NCI-H510A treated with DMSO at 0.1 percent for 48 hours (cell line): ENCODE measurements at regions not wholly inside any gene's neighbourhood (a gene's known extent, or its start where the extent isn't known, plus 50 kb on each side); places are given as distances from the start of the nearest gene placed in this dataset.

Experiments used
- DNase-seq: peaks from one replicate; lab custom pipeline; 2025; lab: John Stamatoyannopoulos, UW

DNA sequence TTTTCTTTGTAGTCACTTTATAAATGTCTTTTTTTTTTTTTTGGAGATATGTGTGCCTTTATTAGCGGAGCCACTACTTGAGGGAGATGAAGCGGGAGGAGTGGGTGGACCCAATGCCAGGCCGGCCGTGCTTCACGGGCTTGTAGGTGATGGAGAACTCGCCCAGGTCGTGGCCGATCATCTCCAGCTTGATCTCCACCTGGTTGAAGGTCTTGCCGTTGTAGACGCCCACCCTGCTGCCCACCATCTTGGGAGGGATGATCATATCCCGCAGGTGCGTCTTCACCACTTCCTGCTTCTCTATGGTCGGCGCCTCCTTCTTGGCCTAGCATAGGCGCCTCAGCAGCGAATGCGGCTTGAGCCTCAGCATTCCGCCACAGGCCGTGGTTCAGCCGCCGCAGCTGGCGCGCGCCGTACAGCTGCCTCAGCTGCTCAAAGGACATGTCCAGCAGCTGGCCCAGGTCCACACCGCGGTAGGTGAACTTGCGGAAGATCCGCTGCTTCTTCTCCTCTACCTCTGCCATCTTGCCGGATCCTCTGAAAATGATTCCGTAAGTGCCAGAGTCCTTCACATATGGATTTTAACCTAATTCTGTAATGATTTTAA is 1095.6 kb downstream of the MAT2B start:
- DNase-seq: no peak

DNA sequence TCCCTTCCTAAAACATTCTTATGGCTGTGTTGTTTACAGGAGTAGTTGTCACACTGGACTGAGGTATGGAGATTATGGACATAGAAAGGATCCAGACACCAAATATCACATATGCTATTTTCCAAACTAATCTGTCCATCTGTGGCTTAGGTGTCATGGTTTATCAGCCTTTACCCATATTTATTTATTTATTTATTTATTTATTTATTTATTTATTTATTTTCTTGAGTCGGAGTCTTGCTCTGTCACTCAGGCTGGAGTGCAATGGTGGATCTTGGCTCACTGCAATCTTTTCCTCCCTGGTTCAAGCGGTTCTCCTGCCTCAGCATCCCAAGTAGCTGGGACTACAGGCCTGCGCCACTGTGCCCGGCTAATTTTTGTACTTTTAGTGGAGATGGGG is 1103.1 kb downstream of the MAT2B start:
- no peak for DNase-seq

DNA sequence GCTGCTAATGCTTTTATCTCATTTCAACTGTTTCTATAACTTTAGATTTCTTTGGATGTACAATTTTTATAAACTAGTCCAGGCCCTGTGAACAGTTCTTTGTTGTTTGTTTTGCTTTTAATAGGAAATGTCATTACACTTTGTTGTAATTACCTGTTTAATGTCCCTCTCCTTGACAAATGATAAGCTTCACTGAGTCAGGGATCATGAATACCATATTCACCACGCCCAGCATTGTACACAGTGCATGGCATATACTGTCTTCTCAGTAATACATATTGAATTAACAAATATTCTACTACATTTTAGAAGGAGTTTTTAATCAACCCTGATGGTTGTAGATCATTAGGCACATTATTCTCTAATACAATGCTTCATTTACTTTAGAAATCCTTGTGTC is 1105.0 kb downstream of the MAT2B start:
- no peak for DNase-seq

DNA sequence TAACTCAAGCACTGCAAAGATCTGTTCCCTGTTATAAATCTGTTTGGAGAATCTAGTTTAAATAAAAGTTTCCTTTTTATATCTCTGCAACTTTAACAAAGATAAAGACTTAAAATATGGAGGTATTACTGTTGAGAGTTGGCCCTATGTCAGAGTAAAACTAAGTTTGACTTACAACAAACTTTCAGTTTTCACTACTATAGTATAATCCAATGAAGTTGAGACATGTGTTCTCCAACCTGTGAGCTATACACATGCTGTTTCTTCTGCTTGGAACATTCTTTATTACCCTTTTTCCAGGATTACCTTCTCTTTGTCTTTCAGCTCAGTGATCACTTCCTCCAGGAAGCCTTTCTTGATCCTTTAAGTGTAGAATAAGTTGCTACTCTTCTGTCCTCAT is 1109.3 kb downstream of the MAT2B start:
- no peak for DNase-seq

DNA sequence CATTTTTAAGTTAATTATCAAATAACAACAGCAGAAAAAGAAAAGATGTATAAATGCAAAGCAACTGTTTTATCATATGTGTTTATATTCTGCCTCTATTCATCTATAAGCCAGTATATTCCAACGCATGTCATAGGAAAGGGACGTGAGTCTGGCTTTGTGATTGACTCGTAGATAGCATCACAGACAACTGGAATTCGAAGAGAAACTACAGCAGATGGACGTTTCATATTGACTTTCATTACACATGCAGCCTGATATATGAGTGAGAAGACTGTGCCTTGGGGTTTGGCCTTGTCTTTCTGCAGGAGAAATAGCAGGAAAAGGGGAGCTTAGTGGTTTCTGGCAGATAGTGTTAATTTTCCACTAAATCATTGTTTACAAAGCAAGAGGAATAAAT is 1111.9 kb downstream of the MAT2B start:
- no peak for DNase-seq

DNA sequence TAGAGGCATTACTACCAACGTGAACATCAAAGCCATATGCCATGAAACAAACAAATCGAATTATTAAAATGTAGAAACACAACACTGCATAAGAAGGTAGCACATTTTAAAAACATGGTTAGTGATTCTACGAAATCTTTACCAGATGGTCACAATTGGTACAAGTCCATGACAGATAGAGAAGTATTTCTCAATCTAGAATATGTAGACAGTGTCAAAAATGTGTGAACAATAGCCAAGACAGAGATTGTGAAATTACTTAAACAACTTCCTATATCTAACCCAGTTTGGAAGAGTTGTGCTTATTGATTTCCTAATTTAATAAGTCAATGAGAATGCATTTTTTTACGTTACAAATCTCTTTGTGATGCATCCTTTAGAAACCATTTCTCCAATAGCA is 1121.6 kb downstream of the MAT2B start:
- no peak for DNase-seq

DNA sequence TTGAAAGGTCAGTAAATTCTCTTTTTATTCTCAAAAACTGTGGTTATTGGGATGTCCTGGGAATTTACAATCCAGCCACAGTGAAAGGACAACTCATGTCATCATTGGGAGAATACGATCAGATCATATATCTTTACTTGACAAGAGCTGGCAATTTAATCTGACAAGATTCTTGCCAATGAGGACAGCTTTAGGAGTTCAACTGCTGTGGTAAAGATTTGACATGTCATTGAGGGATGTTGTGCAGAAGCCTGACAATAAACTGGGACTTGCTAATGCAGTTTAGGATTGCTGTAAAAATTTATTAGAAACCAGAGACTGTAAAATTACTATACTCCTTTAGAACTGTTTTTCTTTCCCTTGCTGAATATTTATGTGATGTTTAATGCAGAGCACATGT is 1131.0 kb downstream of the MAT2B start:
- no peak for DNase-seq

DNA sequence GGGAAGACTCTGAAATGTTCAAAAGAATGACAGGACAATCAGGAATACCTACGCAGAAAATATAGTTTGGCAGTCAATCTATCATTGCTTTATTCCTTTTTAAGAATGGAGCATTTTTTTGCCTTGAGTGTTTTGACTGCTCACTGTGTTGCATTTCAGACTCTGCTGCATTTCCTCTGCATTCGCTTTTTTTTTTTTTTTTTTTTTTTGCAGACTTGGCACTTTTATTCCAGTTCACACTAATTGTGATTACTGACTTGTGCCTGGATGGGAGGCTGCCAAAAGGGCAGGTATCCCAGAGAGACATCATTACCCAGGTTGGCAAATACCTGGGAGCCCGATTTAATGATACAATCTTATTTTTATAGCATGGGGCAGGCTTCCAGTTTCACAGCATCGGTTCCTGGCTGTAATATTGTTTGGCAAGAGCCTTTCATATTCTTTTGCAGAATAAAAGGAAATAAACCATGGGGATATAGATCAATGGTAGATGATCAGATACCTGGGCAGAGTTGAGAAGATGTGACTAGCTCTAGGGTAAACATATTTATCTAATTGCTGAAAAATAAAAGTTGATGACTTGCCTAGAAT is 1132.6 kb downstream of the MAT2B start:
- DNase-seq: no peak

DNA sequence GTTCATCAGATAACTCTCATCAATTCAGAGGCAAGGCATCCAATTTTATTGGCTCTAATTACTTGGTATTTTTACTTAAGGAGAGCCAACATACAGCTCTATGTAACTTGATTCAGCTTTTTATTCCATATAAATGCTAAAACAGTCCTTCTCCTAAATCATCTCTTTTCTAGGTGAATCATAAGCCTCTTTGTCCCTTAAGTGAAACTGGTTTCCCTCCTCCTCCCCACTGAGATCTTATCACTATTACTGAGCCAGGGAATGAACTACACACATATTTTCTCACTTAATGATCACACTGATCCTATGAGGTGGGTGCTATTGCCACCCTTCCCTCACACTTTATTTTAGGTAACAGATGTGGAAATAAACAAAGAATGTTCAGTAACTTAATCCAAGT is 1143.8 kb downstream of the MAT2B start:
- DNase-seq: no peak

DNA sequence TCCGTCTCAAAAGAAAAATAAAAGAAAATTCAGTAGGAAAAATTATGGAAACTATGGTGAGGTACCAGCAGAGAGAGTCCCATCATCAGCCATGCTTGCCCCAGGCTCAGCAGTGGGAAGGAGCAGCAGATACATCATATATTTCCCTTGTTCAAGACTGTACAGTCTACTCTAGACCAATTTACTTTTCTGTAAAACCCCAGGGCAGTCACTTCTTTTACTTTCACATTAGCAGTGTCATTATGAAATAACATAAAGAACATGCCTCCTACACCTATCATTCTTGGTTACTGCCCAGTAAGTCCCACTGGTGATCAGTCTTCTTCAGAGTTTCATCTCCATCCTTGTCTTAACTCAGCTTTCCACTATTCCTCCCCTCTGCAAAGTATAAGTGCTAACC is 1145.0 kb downstream of the MAT2B start:
- no peak for DNase-seq

DNA sequence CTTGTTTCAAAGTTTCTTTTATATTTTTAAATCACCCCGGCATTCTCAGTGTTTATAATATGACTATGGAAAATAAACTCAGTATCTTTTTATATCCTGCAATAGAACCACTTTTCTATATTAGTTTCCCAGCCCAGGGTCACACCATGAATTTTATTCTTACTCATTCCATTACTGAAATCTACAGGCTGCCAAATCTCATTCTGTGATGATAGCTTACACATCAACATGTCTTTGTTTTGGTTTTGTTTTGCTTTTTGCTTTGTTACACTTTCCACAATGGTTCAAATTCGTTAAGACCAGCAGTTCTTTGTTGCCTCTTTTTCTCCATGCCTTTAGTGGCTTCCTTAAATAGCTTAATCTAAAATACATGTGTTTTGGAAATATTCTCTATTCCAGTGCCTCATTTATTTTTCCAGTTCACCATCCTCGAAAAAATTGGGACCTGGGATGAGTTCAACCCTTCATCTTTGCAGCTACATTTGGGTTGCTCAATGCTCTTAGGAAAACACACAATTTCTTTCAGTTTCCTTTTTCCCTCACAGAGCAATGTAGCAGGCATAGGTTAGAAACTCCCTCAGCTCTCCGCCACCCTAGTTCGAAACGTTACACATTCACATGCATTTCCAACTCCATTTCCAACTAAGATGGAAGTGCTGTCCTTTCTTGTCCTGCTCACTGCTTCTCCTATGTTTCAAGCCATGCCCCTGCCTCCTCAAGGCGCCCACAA is 1146.3 kb downstream of the MAT2B start:
- DNase-seq: no peak

DNA sequence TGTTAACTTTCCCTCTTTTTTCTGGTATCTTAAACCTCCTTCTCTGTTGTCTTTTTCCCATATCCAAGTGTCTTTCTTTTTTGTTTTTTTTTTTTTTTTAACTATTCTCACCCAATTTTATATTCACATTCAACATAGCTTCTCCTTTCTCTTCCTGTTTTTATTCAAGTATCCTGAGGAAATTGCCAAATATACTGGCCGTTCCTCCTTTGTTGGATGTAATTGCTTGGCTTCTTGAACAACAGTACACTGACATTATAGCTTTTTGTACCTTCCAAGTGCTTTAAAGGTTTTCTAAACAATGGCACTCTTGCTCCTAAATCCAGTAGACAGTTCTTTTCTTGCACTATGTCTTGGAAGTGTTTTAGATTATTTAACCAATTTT is 1146.8 kb downstream of the MAT2B start:
- DNase-seq: no peak

DNA sequence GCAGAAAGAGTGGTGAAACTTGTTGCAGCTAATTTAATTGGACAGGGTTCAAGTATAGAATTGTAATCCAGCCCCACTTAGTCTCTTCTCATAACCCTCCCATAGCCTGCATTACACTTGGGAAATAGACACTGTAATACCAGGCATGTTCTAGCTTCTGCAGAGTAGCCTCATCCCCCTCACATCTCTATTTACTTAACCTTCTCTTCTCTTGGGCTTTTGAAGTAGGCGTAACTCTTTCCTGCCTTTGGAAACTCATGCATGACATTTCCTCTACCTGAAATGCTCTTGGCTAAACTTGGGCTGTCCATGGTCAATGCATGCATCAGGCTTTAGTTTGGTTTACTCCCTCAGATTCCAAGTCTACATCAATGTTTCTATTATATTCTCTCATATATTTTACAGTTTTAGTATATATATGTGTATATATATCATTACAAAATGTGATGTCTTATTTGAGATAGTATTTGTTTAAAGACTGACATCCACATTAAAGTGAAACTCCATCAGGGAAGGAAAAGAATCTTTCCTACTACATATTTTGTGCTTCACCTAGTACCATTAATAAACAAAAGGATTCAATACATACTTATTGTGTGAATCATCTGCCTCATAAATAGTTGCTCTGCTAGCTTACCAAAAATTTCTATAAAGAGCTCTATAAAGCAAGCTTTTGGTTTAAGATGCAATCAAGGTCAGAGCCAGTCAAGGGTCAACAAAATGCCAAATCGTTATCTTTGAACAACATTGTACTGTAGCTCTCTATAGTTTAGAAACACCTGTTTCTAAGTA is 1158.0 kb downstream of the MAT2B start:
- DNase-seq: no peak

DNA sequence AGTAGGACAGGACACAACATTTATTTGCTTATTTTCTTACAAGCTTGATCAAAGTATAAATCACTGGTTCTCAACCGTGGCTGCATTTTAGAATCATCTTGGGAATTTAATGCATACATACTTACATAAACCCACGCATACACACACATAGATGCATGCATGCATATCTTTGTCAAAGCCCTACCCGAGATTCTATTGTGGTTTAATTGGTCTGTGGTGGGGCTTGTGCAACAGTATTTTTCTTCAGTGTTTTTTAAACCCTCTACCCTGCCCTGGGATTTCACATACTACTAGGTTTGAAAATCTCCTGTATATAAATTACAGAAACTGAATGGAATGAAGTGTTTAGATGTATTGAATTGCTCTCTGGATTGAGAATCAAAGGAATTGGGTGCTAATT is 1166.2 kb downstream of the MAT2B start:
- no peak for DNase-seq

DNA sequence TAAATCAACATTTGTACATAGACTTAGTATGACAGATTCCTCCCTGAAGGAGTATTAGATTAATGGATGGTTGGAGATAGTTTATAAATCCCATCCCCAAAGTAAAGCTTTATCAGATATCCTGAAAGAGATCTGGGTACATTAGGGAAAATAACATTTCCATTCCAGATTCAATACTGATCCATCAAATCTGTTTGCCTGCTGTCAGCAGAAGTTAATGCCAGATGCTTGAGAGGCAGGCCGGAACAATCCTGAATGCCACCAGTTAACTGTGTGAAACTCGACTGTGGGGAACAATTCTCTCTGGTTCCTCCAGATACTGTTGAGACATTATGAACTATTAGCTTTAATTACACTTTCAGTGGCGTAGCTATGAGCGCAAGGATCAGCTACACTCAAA is 1166.8 kb downstream of the MAT2B start:
- DNase-seq: no peak

DNA sequence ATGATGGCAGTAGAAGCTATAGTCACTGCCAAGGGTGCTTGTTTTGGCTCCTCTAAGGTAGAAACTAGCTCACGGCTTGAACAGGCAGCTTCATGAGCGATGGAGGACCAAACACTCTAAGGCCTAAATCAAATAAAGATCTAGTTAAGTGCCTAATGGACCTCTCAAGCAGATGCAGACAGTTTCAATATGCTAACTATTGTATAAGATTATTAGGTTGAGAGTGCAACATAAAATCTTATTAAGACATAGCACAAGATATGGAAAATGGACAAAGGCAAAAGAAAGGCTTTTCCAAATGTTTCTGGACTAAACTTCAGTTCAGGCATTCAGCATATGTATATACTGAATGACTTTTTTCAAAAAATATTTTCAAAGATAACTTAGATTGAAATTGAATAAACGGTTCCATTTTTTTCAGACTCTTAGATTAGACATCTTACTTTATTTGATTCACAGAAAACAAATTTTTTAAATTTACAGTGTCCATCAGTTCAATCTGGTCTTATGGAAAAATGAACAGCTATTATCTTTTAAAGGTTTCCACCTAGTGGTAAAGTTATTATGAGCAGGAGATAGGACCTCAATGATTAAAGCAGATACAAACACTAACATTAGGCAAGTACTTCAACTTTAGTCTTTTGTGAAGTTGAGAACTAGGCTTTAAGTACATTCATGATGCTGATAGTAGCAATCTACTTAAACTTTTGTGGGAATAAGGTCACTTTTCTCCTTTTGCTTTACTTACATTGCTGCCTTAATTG is 1167.7 kb downstream of the MAT2B start:
- no peak for DNase-seq

DNA sequence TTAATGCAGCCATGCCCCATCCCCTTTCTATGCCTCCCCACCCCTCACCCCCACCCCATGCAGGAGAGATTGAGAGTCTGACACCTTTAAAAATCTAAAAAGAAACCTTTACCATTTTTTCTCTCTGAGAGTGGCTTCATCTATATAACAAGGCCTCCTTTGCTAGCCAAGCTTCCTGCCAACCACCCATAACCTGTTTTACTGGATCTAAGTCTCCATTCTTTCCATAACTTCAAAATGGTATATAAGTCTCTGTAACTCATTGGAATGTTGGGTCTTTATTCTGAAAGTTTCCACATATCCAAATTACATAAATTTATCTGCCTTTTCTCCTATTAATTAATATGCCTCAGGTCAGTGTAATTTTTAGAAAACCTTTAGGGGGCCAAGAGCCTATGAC is 1174.0 kb downstream of the MAT2B start:
- no peak for DNase-seq

DNA sequence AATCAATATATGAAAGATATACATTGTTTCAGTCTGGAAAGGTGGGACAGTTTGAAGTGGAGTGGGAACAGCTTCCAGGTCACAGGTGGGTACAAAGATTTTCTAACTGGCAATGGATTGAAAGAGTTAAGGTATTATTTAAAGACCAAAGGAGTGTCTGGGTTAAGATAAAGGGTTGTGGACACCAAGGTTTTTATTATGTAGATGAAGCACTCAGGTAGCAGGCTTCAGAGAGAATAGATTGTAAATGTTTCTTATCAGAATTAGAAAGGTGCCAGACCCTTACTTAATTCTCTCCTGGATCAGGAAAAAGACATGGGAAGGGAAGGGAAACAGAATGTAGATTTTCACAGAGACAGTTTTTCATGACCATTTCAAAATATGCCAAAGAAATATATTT is 1174.8 kb downstream of the MAT2B start:
- no peak for DNase-seq

DNA sequence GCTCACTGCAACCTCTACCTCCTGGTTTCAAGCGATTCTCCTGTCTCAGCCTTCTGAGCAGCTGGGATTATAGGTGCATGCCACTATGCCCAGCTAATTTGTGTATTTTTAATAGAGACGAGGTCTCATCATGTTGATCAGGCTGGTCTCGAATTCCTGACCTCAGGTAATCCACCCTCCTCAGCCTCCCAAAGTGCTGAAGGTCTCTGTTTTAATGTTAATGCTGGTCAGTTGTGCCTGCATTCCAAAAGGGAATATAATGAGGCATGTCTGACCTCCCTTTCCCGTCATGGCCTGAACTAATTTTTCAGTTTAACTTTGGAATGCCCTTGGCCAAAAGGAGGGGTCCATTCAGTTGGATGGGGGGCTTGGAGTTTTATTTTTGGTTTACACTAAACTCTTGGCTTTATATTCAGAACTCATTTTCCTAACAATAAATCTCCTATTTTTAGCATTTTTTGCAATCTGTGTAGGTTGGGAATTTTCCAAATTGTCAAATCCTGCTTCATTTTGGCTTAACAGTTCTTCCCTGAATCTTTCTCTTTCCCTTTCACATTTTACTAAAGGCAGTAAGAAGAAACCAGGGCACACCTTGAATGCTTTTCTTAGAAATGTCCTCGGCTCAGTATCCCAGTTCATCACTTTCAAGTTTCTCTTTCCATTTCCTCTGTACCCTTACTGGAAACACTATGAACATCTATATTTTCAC is 1175.5 kb downstream of the MAT2B start:
- no peak for DNase-seq

DNA sequence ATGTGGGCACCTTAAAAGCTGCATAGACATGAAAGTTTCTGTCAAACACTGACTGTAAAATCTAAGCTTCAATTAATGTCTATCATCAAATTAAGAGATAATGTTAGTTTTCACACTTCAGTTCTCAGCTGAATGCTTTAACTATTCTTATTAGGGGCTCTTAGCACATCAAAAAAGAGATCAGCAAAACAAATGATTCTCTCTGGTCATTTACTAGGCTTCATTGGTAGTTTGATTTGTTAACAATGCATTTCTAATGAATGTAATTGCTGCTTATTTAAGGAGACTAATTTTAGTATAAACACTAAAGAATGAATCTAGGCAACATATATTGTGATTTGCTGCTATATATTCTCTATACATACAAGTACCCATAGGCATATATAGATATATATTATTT is 1182.0 kb downstream of the MAT2B start:
- no peak for DNase-seq

DNA sequence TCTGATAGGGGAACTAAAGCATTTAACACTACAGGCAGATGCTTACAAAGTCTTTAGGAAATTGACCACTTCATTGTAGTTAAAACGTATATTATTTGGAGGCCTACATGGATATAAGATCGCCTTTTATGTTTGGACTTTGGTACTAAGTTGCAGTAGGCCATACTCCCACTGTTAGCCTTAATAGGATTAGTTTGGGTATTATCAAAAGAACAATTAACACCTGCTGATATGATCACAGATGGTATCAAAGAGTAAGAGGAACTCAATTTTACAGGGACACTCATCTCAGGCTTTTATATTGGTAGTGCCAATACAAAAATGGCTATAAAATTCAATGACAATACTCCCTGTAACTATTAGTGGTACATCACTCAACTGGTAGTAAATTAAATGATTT is 1183.0 kb downstream of the MAT2B start:
- DNase-seq: no peak

DNA sequence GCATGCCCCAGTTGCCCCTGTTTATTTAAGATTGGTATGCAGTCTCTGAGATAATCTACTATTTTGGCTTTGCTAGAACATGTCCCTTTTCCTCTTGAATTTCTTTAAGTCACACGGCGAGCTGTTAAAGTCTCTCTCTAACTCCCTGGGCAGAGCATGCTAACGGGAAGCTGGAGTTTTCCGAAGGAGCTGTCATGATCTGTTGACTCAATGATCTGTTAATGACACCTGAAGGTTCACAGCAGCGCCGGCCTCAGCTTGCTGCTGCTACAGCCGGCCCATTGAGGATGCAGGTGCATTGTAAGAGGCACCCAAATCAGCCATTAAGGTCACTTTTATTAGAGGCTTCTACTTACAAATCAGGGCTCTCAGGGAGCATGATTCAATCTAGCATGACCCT is 1203.4 kb downstream of the MAT2B start:
- DNase-seq: no peak
